HEK293 (cell line): ENCODE measurements at regions not wholly inside any gene's neighbourhood (a gene's known extent, or its start where the extent isn't known, plus 50 kb on each side); places are given as distances from the start of the nearest gene placed in this dataset.

Source experiments
- CTCF ChIA-PET: fragments of 350-600 bp; formaldehyde crosslinking; extraction: SDS; loops from one replicate; lab custom pipeline; 2021; ENCODE audit warnings: antibody characterized with exemption; lab: Yijun Ruan, JAX
- POLR2A ChIA-PET: fragments of 300-600 bp; formaldehyde crosslinking; extraction: SDS; loops from one replicate; lab custom pipeline; 2020; ENCODE audit warnings: antibody characterized with exemption, inconsistent platforms; lab: Yijun Ruan, JAX
- H3K27ac ChIP-seq: fragments of 200-500 bp; sonication (Bioruptor generic); 2 replicates; pipeline ENCODE4 v1.5.1; 2014; ENCODE audit warnings: low read depth, low read length, control low read depth, inconsistent platforms; ENCODE audit errors: extremely low read depth
- H3K36me3 ChIP-seq, 2 experiments: fragments of 200-500 bp in 1 of 2; sonication (Bioruptor generic) in 1 of 2; 1 replicate in 1 of 2; 2 replicates in 1 of 2; pipeline ENCODE4 v1.5.1; 2014 to 2017; ENCODE audit warnings: inconsistent platforms in 2 of 2, low read length in 2 of 2; ENCODE audit not compliant: control insufficient read depth in 2 of 2, insufficient read depth in 1 of 2
- H3K4me1 ChIP-seq: fragments of 200-500 bp; sonication (Bioruptor generic); 2 replicates; pipeline ENCODE4 v1.5.1; 2014; ENCODE audit warnings: mild to moderate bottlenecking, low read length, inconsistent platforms; ENCODE audit not compliant: control insufficient read depth, insufficient read depth
- H3K4me3 ChIP-seq: 2 replicates; pipeline ENCODE4 v1.5.1; 2011; ENCODE audit warnings: low read depth, mild to moderate bottlenecking, control low read depth, low read length, moderate library complexity
- H3K9me3 ChIP-seq: fragments of 200-500 bp; sonication (Bioruptor generic); 2 replicates; pipeline ENCODE4 v1.5.1; 2014; ENCODE audit warnings: low read depth, low read length, inconsistent platforms; ENCODE audit not compliant: control insufficient read depth, insufficient read depth
- BCL11B ChIP-seq: fragments of 450-650 bp; formaldehyde crosslinking; IDR thresholded peaks from 2 replicates; pipeline ENCODE4 v1.5.1; 2016; ENCODE audit warnings: low read depth, missing biosample characterization, missing genetic modification characterization
- EGR2 ChIP-seq: fragments of 450-650 bp; formaldehyde crosslinking; IDR thresholded peaks from 2 replicates; pipeline ENCODE4 v1.5.1; 2016; ENCODE audit warnings: low read depth, missing biosample characterization, missing genetic modification characterization
- FEZF1 ChIP-seq: fragments of 450-650 bp; formaldehyde crosslinking; IDR thresholded peaks from 2 replicates; pipeline ENCODE4 v1.5.1; 2016; ENCODE audit warnings: missing biosample characterization, missing genetic modification characterization
- PRDM4 ChIP-seq: fragments of 450-650 bp; formaldehyde crosslinking; IDR thresholded peaks from 2 replicates; pipeline ENCODE4 v1.5.1; 2017; ENCODE audit warnings: missing biosample characterization, missing genetic modification characterization
- SP7 ChIP-seq: fragments of 450-650 bp; formaldehyde crosslinking; IDR thresholded peaks from 2 replicates; pipeline ENCODE4 v1.5.1; 2016; ENCODE audit warnings: missing biosample characterization, missing genetic modification characterization
- YY2 ChIP-seq: fragments of 450-650 bp; formaldehyde crosslinking; IDR thresholded peaks from 2 replicates; pipeline ENCODE4 v1.5.1; 2016; ENCODE audit warnings: missing biosample characterization, missing genetic modification characterization
- ZBTB17 ChIP-seq: fragments of 450-650 bp; formaldehyde crosslinking; IDR thresholded peaks from 2 replicates; pipeline ENCODE4 v1.5.1; 2016; ENCODE audit warnings: missing biosample characterization, missing genetic modification characterization
- ZBTB48 ChIP-seq: fragments of 450-650 bp; formaldehyde crosslinking; IDR thresholded peaks from 2 replicates; pipeline ENCODE4 v1.5.1; 2016; ENCODE audit warnings: missing biosample characterization, missing genetic modification characterization
- ZBTB7A ChIP-seq: fragments of 450-650 bp; formaldehyde crosslinking; IDR thresholded peaks from 2 replicates; pipeline ENCODE4 v1.5.1; 2016; ENCODE audit warnings: low read depth, missing biosample characterization, missing genetic modification characterization
- ZFP41 ChIP-seq: fragments of 450-650 bp; formaldehyde crosslinking; IDR thresholded peaks from 2 replicates; pipeline ENCODE4 v1.5.1; 2016; ENCODE audit warnings: missing biosample characterization, missing genetic modification characterization, borderline replicate concordance
- ZNF148 ChIP-seq: fragments of 450-650 bp; formaldehyde crosslinking; IDR thresholded peaks from 2 replicates; pipeline ENCODE4 v1.5.0; 2017; ENCODE audit warnings: missing biosample characterization, missing genetic modification characterization, borderline replicate concordance
- ZNF24 ChIP-seq: fragments of 450-650 bp; formaldehyde crosslinking; IDR thresholded peaks from 2 replicates; pipeline ENCODE4 v1.5.1; 2016; ENCODE audit warnings: missing biosample characterization, missing genetic modification characterization
- ZNF26 ChIP-seq: fragments of 450-650 bp; formaldehyde crosslinking; IDR thresholded peaks from 2 replicates; pipeline ENCODE4 v1.5.1; 2016; ENCODE audit warnings: missing biosample characterization, missing genetic modification characterization
- ZNF280C ChIP-seq: fragments of 450-650 bp; formaldehyde crosslinking; IDR thresholded peaks from 2 replicates; pipeline ENCODE4 v1.5.1; 2016; ENCODE audit warnings: missing biosample characterization, missing genetic modification characterization
- ZNF324 ChIP-seq: fragments of 450-650 bp; formaldehyde crosslinking; IDR thresholded peaks from 2 replicates; pipeline ENCODE4 v1.5.1; 2016; ENCODE audit warnings: missing biosample characterization, missing genetic modification characterization
- ZNF366 ChIP-seq: fragments of 450-650 bp; formaldehyde crosslinking; conservative IDR thresholded peaks from 2 replicates; pipeline ENCODE4 v1.5.1; 2016; ENCODE audit warnings: missing biosample characterization, missing genetic modification characterization
- ZNF398 ChIP-seq: fragments of 450-650 bp; formaldehyde crosslinking; IDR thresholded peaks from 2 replicates; pipeline ENCODE4 v1.5.1; 2017; ENCODE audit warnings: missing biosample characterization, missing genetic modification characterization
- ZNF404 ChIP-seq: fragments of 450-650 bp; formaldehyde crosslinking; IDR thresholded peaks from 2 replicates; pipeline ENCODE4 v1.5.1; 2017; ENCODE audit warnings: missing biosample characterization, missing genetic modification characterization
- ZNF514 ChIP-seq: fragments of 450-650 bp; formaldehyde crosslinking; IDR thresholded peaks from 2 replicates; pipeline ENCODE4 v1.5.1; 2016; ENCODE audit warnings: missing biosample characterization, missing genetic modification characterization
- ZNF596 ChIP-seq: fragments of 450-650 bp; IDR thresholded peaks from 2 replicates; pipeline ENCODE4 v1.5.0; 2018; ENCODE audit warnings: missing biosample characterization, mild to moderate bottlenecking, missing genetic modification characterization, moderate library complexity
- ZNF610 ChIP-seq: fragments of 450-650 bp; formaldehyde crosslinking; IDR thresholded peaks from 2 replicates; pipeline ENCODE4 v1.5.1; 2016; ENCODE audit warnings: missing biosample characterization, missing genetic modification characterization, borderline replicate concordance
- ZNF623 ChIP-seq: fragments of 450-650 bp; formaldehyde crosslinking; IDR thresholded peaks from 2 replicates; pipeline ENCODE4 v1.5.1; 2016; ENCODE audit warnings: missing biosample characterization, missing genetic modification characterization
- ZNF658 ChIP-seq: fragments of 450-650 bp; formaldehyde crosslinking; IDR thresholded peaks from 2 replicates; pipeline ENCODE4; 2016; ENCODE audit warnings: missing biosample characterization, missing genetic modification characterization
- ZNF670 ChIP-seq: fragments of 450-650 bp; formaldehyde crosslinking; IDR thresholded peaks from 2 replicates; pipeline ENCODE4 v1.5.1; 2016; ENCODE audit warnings: missing biosample characterization, missing genetic modification characterization, low read depth
- ZSCAN4 ChIP-seq: fragments of 450-650 bp; formaldehyde crosslinking; IDR thresholded peaks from 2 replicates; pipeline ENCODE4 v1.5.1; 2017; ENCODE audit warnings: missing biosample characterization, missing genetic modification characterization

- POLR2A ChIA-PET = no interaction called here
- H3K9me3 ChIP-seq = no peaks in the 10 kb centered on the region
- TF ChIP-seq ZNF670 (tag by site-specific recombination) (no peak), ZNF24 (tag by site-specific recombination) (no peak), ZNF366 (tag by site-specific recombination) (no peak), ZNF26 (tag by site-specific recombination) (no peak), ZNF404 (tag by site-specific recombination) (no peak), FEZF1 (tag by site-specific recombination) (no peak), EGR2 (tag by site-specific recombination) (no peak), ZSCAN4 (tag by site-specific recombination) (no peak), ZNF514 (no peak), ZNF280C (no peak), ZNF398 (no peak), YY2 (no peak), ZBTB48 (no peak)
- TF ChIP-seq, all 188 proteins: peak for 0
- Histone ChIP-seq H3K4me1 (no peaks in the 10 kb centered on the region), H3K4me3 (no peak overlapping the region), H3K36me3 (no peaks in the 10 kb centered on the region), H3K27ac (no peak overlapping the region)
- CTCF ChIA-PET = no interaction called here
Measured at GRCh38 chr7:24231493-24231892, 52.5 kb upstream of the NPY start.

GRCh38 chr7:24233386-24233785 is 50.6 kb upstream of the NPY start:
- ChIA-PET POLR2A (no interaction called here), CTCF (no interaction called here)
- Histone ChIP-seq H3K36me3 (no peaks in the 10 kb centered on the region), H3K9me3 (no peaks in the 10 kb centered on the region), H3K4me1 (no peaks in the 10 kb centered on the region), H3K27ac (no peak overlapping the region), H3K4me3 (no peak overlapping the region)
- TF ChIP-seq ZBTB17 (tag by site-specific recombination) (no peak), ZNF596 (tag by site-specific recombination) (no peak), PRDM4 (tag by site-specific recombination) (no peak), ZBTB7A (tag by site-specific recombination) (no peak), ZNF148 (tag by site-specific recombination) (no peak), SP7 (tag by site-specific recombination) (no peak), ZNF623 (tag by site-specific recombination) (no peak), ZFP41 (tag by site-specific recombination) (no peak), BCL11B (no peak), ZNF658 (tag by site-specific recombination) (no peak), ZNF324 (tag by site-specific recombination) (no peak), ZNF670 (tag by site-specific recombination) (no peak), ZNF610 (tag by site-specific recombination) (no peak)
